ENCODE measurements at regions not wholly inside any gene's neighbourhood (a gene's known extent, or its start where the extent isn't known, plus 50 kb on each side); places are given as distances from the start of the nearest gene placed in this dataset.

GRCh38 chr9:38274800-38275199, 117.7 kb upstream of the ALDH1B1 start:
- TF ChIP-seq EZH2phosphoT487 (IDR thresholded peaks at IDR 0.05; ENCODE audit: borderline replicate concordance): no peak
- TF ChIP-seq CTCF (conservative IDR thresholded peaks at IDR 0.05; ENCODE audit: low read length): no peak

All from Loucy (cell line).